Central memory CD8-positive, alpha-beta T cell (primary cell): ENCODE measurements at regions not wholly inside any gene's neighbourhood (a gene's known extent, or its start where the extent isn't known, plus 50 kb on each side); places are given as distances from the start of the nearest gene placed in this dataset.

ENCODE experiments used
- ATAC-seq: fragments of 150-1000 bp; cut with Tn5 transposase; replicated peaks from 2 replicates; pipeline ENCODE4 v1.10.0; 2022; ENCODE audit warnings: mild to moderate bottlenecking, moderate FRiP score, moderate number of reproducible peaks; ENCODE audit not compliant: poor library complexity, severe bottlenecking; ENCODE audit errors: extremely low read depth
- DNase-seq, 2 donors: peaks; one replicate each; pipeline ENCODE4 v3.0.0; 2021; ENCODE audit warnings: low spot score in 2 of 2
- H3K27ac Mint-ChIP-seq: one replicate; pipeline ENCODE4 v1.8.0; 2022; ENCODE audit warnings: low read depth, mild to moderate bottlenecking, moderate library complexity, mixed read lengths
- H3K27me3 Mint-ChIP-seq: one replicate; pipeline ENCODE4 v1.8.0; 2022; ENCODE audit warnings: mixed read lengths
- H3K36me3 Mint-ChIP-seq: one replicate; pipeline ENCODE4 v1.8.0; 2022; ENCODE audit warnings: mild to moderate bottlenecking, moderate library complexity, mixed read lengths; ENCODE audit not compliant: insufficient read depth
- H3K4me1 Mint-ChIP-seq: one replicate; pipeline ENCODE4 v1.8.0; 2022; ENCODE audit warnings: mixed read lengths
- H3K4me3 Mint-ChIP-seq: one replicate; pipeline ENCODE4 v1.8.0; 2022; ENCODE audit warnings: mild to moderate bottlenecking, moderate library complexity, mixed read lengths
- H3K9me3 Mint-ChIP-seq: one replicate; pipeline ENCODE4 v1.8.0; 2022; ENCODE audit warnings: mixed read lengths

DNA sequence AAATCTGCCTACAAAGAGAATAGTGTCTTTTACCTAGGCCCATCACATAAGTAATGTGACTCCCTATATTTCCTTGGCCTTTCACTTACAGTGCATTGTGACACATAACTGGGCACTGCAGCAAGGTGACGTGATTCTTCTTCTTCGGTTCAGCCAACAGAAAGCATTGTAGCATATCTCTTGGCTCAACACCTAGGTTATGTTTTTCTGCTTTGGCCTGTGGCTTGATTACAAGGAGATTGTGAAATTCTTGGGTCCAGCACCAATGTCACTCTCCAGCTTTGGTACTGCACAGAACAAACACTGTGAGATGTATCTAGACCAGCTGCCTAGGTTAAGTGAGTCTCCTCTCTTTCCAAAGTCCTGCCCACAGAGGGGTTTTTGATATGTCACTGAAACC lies 995.1 kb upstream of the TSPY4 start:
- H3K36me3 Mint-ChIP-seq = no peaks in the 10 kb centered on the region
- H3K4me1 Mint-ChIP-seq = no peaks in the 10 kb centered on the region
- H3K27me3 Mint-ChIP-seq = no peaks in the 10 kb centered on the region
- no peak for DNase-seq
- H3K4me3 Mint-ChIP-seq = no peak overlapping the region
- ATAC-seq = no peak
- H3K9me3 Mint-ChIP-seq = no peaks in the 10 kb centered on the region
- no peak overlapping the region for H3K27ac Mint-ChIP-seq

DNA sequence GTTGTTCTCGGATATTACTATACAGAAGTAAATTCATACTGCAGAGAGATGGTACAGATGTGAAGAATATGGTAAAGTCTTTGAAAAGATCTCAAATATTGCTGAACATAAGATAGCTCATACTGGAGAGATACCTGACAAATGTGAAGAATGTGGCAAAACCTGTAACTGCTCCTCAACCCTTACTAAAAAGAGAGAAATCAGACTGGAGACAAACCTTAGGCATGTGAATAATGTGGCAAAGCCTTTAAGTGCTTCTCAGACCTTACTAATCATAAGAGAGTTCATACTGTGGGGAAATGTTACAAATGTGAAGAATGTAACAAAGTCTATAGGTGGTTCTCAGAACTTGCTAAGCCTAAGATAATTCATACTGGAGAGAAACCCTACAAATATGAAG lies 986.0 kb upstream of the TSPY4 start:
- H3K27me3 Mint-ChIP-seq = no peaks in the 10 kb centered on the region
- peaks cover 9% of the 10 kb centered on the region for H3K9me3 Mint-ChIP-seq
- H3K4me3 Mint-ChIP-seq = no peak overlapping the region
- DNase-seq = no peak
- no peaks in the 10 kb centered on the region for H3K4me1 Mint-ChIP-seq
- H3K27ac Mint-ChIP-seq = no peak overlapping the region
- peaks cover 2% of the 10 kb centered on the region for H3K36me3 Mint-ChIP-seq
- ATAC-seq = no peak

DNA sequence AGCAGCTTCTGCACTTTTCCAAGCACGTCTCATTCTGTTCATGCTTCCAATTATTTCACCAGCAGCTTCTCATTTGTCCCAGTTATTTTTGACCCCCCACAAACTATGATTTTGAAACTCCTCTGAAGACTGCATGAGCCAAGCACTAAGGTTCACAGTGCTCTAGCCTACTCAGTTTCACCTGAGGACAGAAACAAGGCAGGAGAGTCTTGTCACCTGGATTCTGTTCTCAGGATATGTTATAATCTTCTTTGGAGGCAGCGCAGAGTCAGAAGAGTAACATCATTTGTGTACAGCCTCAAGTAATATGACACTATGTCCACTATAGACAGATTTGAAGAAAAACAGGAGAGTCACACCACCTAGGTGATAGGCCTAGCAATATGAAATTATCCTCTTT lies 985.1 kb upstream of the TSPY4 start:
- DNase-seq (no peak), ATAC-seq (no peak)
- no peak overlapping the region for H3K27ac Mint-ChIP-seq
- peaks cover 9% of the 10 kb centered on the region for H3K9me3 Mint-ChIP-seq
- H3K4me3 Mint-ChIP-seq = no peak overlapping the region
- no peaks in the 10 kb centered on the region for H3K27me3 Mint-ChIP-seq
- H3K36me3 Mint-ChIP-seq = peaks cover 2% of the 10 kb centered on the region
- no peaks in the 10 kb centered on the region for H3K4me1 Mint-ChIP-seq

DNA sequence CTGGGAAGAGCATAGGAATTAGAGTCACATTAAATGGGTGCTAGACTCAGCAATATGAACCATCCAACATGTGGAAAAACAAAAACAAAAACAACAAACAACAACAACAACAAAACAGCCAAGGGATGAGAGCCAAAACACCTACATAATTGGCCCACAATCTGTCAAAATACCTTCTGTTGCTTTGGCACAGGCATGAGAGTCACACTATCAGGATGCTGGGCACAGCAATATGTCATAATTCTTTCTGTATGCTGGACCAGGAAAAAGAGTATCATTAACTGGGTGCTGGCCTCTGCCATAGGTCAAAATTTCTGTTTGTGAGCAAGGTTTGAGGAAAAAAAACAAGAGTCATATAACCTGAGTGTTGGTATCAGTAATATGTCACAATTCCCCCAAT lies 979.1 kb upstream of the TSPY4 start:
- no peak for ATAC-seq
- Mint-ChIP-seq H3K4me1 (no peaks in the 10 kb centered on the region), H3K27me3 (no peaks in the 10 kb centered on the region), H3K36me3 (no peaks in the 10 kb centered on the region), H3K27ac (no peak overlapping the region), H3K9me3 (no peaks in the 10 kb centered on the region), H3K4me3 (no peak overlapping the region)
- no peak for DNase-seq

DNA sequence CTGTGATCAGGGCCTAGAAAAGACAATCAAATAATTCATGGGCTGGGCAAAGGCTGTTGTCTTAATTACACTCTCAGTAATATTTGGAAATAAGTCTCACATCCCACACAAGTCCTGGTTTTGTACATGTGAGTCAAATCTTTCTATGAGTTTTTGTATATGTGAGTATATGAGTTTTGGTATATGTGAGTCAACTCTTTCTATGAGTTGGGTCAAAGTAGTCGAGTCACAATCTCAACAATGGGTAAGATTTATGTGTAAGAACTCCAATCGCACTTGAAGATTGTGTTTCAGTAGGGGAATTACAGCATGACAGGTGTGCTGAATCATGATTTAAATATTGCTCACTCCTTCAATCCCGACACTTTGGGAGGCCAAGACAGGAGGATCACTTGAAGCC lies 975.5 kb upstream of the TSPY4 start:
- DNase-seq (no peak), ATAC-seq (no peak)
- Mint-ChIP-seq H3K4me1 (no peaks in the 10 kb centered on the region), H3K9me3 (no peaks in the 10 kb centered on the region), H3K36me3 (no peaks in the 10 kb centered on the region), H3K27ac (no peak overlapping the region), H3K27me3 (peaks cover 6% of the 10 kb centered on the region), H3K4me3 (no peak overlapping the region)

DNA sequence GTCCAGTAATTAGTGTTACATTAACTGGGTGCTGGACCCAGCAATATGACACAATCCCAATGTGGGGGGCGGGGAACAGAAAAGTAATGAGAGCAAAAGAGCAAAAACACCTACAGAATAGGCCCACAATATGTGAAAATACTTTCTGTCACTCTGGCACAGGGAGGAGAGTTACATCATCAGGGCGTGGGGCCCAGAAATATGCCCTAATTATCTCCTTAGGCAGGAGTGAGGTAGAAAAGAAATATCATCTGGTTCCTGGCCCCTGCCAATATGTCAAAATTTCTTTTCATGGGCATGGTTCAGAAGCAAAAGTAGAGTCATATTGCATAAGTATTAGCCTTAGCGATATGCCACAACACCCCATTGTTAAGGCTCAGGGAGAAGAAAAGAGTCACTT lies 959.8 kb upstream of the TSPY4 start:
- no peaks in the 10 kb centered on the region for H3K27me3 Mint-ChIP-seq
- H3K36me3 Mint-ChIP-seq = no peaks in the 10 kb centered on the region
- H3K9me3 Mint-ChIP-seq = no peaks in the 10 kb centered on the region
- H3K4me3 Mint-ChIP-seq = no peak overlapping the region
- no peaks in the 10 kb centered on the region for H3K4me1 Mint-ChIP-seq
- no peak for ATAC-seq
- no peak overlapping the region for H3K27ac Mint-ChIP-seq
- no peak for DNase-seq

DNA sequence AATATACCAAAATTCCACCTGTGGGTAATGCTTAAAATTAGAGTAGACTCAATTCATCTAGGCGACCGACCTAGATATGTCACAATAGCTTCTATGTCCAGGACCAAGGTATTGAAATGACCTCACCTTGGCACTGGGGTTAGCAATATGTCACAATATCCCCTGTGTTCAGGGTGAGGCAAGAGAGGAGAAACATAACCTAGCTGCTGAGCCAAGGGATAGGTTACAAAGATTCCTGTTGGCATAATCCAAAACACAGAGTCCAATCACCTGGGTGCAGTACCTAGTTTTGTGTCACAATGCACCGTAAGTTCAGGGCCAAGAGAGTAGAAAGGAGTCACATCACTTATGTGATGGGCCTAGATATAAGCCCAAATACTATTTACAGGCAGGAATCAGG lies 957.5 kb upstream of the TSPY4 start:
- no peak for DNase-seq
- no peak overlapping the region for H3K4me3 Mint-ChIP-seq
- no peak for ATAC-seq
- no peak overlapping the region for H3K27ac Mint-ChIP-seq
- no peaks in the 10 kb centered on the region for H3K36me3 Mint-ChIP-seq
- H3K9me3 Mint-ChIP-seq = no peaks in the 10 kb centered on the region
- H3K4me1 Mint-ChIP-seq = no peaks in the 10 kb centered on the region
- H3K27me3 Mint-ChIP-seq = no peaks in the 10 kb centered on the region

DNA sequence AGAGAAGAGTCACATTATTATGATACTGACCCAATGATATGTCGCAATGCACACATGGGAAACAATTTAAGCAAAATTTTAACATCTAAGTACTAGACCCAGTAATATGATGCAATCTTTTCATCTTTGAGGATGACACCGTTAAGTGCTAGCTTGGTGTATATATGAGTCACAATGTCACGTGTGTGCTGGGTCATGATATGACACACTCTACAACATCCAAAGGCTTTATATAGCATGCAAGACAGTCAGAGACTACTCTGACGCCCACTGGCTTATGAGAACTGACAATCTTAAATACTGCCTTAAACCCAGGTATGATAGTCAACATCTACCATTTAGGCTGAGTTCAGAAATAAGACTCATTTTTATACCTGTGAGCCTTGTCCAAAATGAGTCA lies 955.8 kb upstream of the TSPY4 start:
- Mint-ChIP-seq H3K4me1 (no peaks in the 10 kb centered on the region), H3K4me3 (no peak overlapping the region), H3K27ac (no peak overlapping the region), H3K9me3 (no peaks in the 10 kb centered on the region), H3K27me3 (no peaks in the 10 kb centered on the region), H3K36me3 (no peaks in the 10 kb centered on the region)
- ATAC-seq (no peak), DNase-seq (no peak)

DNA sequence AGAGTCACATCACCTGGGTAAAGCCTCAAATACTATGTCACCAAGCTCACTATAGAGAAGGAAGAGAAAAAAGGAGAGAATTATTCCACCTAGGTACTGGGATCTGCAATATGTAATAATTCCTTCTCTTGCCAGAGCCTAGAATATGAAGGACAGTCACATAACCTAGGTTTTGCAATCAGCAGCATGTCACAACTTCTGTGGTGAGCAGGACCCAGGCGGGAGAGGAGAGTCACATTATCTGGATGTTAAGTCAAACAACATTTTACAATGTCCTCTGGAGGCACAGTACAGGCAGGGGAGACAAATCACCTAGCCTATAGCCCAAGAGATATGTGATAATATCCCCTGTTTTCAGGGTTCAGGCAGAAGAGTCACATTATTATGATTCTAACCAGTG lies 951.2 kb upstream of the TSPY4 start:
- Mint-ChIP-seq H3K27ac (no peak overlapping the region), H3K4me3 (no peak overlapping the region), H3K36me3 (no peaks in the 10 kb centered on the region), H3K9me3 (no peaks in the 10 kb centered on the region), H3K27me3 (no peaks in the 10 kb centered on the region), H3K4me1 (no peaks in the 10 kb centered on the region)
- DNase-seq (no peak), ATAC-seq (no peak)

DNA sequence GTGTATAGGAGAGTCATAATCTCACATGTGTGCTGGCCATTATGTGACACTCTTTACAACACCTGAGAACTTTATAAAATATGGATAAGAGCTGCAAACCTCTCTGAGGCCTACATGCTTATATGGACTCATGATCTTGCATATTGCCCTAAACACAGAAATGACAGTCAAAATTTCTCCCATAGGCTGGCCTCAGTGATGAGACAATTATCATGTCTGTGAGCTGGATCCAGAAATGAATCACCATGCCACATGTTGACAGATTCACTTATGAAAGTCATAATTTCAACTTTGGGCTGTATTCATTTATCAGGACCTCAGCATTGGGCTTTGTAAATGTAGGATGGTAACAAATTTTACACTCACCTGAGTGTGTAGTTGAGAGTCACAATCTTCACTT lies 948.8 kb upstream of the TSPY4 start:
- Mint-ChIP-seq H3K4me3 (no peak overlapping the region), H3K9me3 (no peaks in the 10 kb centered on the region), H3K27me3 (no peaks in the 10 kb centered on the region), H3K27ac (no peak overlapping the region), H3K36me3 (no peaks in the 10 kb centered on the region), H3K4me1 (no peaks in the 10 kb centered on the region)
- DNase-seq = no peak
- no peak for ATAC-seq

DNA sequence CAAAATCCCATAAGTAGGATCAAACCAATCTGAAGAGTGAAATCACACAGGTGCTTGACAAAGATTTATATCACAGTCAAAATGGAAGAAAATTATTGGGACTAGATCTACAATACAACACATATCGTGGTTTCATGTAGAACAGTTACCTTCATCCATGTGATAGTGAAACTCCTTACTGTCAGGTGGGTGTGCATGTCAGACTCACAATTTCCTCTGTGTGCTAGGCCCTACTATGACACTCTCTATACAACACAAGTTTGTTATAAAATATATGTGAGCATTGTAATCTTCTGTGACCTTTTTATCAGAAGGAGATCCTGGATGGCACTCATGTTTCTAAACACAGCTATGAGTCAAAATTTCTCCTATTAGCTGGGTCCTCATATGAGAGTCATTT lies 947.0 kb upstream of the TSPY4 start:
- Mint-ChIP-seq H3K4me3 (no peak overlapping the region), H3K27ac (no peak overlapping the region), H3K36me3 (no peaks in the 10 kb centered on the region), H3K27me3 (no peaks in the 10 kb centered on the region), H3K4me1 (no peaks in the 10 kb centered on the region), H3K9me3 (no peaks in the 10 kb centered on the region)
- no peak for ATAC-seq
- no peak for DNase-seq

DNA sequence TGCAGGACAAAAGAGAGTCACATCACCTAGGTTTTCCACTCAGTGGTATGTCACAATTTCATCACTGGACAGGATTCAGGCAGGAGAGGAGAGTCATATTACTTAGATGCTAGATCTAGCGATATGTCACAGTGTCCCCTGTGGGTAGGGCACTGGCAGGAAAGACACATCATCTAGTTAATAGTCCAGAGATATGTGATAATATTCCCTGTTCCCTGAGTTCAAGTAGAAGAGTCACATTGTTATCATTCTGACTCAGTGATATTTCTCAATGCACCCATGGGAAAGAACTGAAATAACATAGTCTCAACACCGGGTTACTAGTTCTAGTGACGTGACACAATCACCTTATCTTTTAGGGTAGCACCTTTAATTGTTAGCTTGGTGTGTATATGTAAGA lies 944.0 kb upstream of the TSPY4 start:
- Mint-ChIP-seq H3K36me3 (no peaks in the 10 kb centered on the region), H3K4me3 (no peak overlapping the region), H3K27ac (no peak overlapping the region), H3K27me3 (no peaks in the 10 kb centered on the region), H3K4me1 (no peaks in the 10 kb centered on the region), H3K9me3 (no peaks in the 10 kb centered on the region)
- no peak for ATAC-seq
- DNase-seq = no peak

DNA sequence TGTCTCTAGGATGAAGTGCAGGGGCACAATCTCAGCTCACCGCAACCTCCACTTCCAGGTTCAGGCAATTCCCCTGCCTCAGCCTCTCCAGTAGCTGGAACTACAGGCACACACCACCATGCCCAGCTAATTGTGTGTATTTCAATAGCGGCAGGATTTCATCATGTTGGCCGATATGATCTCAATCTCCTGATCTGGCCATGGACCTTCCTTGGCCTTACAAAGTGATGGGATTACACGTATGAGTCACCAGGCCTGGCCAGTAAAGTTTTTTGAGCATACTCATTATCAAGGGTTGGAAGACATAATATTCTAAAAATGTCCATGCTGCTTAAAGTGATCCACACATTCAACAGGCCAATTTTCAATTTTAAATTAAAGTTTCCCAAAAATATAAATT lies 914.4 kb upstream of the TSPY4 start:
- H3K4me3 Mint-ChIP-seq = no peak overlapping the region
- no peaks in the 10 kb centered on the region for H3K27me3 Mint-ChIP-seq
- H3K27ac Mint-ChIP-seq = no peak overlapping the region

DNA sequence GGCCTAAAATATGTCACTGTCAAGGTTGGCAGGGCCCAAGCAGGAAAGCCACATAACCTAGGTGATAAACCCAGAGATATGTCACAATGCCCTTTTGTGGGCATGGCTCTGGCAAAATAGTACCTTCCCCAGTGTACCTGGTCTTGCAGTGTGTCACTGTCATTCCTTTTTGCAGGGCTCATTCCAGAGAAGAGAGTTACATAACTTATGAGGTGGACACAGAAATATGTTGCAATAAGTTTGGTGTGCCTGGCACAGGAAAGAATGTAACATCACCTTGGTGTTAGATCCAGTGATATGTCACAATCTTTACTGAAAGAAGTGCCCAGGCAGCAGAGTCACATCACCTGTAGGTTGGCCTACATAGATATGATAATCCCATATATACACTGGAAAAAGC lies 910.8 kb upstream of the TSPY4 start:
- Mint-ChIP-seq H3K27me3 (no peaks in the 10 kb centered on the region), H3K4me3 (no peak overlapping the region), H3K4me1 (no peaks in the 10 kb centered on the region), H3K9me3 (no peaks in the 10 kb centered on the region), H3K27ac (no peak overlapping the region), H3K36me3 (no peaks in the 10 kb centered on the region)
- no peak for DNase-seq
- no peak for ATAC-seq

More for the DNA sequence above, 914.4 kb upstream of the TSPY4 start:
- no peaks in the 10 kb centered on the region for H3K9me3 Mint-ChIP-seq
- ATAC-seq (no peak), DNase-seq (no peak)
- no peaks in the 10 kb centered on the region for H3K36me3 Mint-ChIP-seq
- no peaks in the 10 kb centered on the region for H3K4me1 Mint-ChIP-seq
